ENCODE measurements at regions not wholly inside any gene's neighbourhood (a gene's known extent, or its start where the extent isn't known, plus 50 kb on each side); places are given as distances from the start of the nearest gene placed in this dataset.
"Not testable (repeated sequence)": the region's sequence is repeated elsewhere in the genome, so short reads cannot be mapped to it uniquely, and the experiment has no call there.

- no peak for DNase-seq (ENCODE audit: low read depth, low spot score)
These were observed 53.1 kb upstream of the STK39 start for GRCh38 chr2:168300460-168300859.

GRCh38 chr2:168304024-168304681 is 56.8 kb upstream of the STK39 start:
- DNase-seq (ENCODE audit: low read depth, low spot score) = no peak

- no peak for DNase-seq (ENCODE audit: low read depth, low spot score)
These were observed 60.0 kb upstream of the STK39 start for GRCh38 chr2:168307379-168307778.

GRCh38 chr2:168310580-168310979 is 63.2 kb upstream of the STK39 start:
- DNase-seq (ENCODE audit: low read depth, low spot score) = no peak

- no peak for DNase-seq (ENCODE audit: low read depth, low spot score)
These were observed 64.0 kb upstream of the STK39 start for GRCh38 chr2:168311261-168311910.

- no peak for DNase-seq (ENCODE audit: low read depth, low spot score)
These were observed 64.8 kb upstream of the STK39 start for GRCh38 chr2:168312036-168312822.

GRCh38 chr2:168314236-168314635 is 66.8 kb upstream of the STK39 start:
- DNase-seq (ENCODE audit: low read depth, low spot score) = no peak

GRCh38 chr2:168315331-168316072 is 68.1 kb upstream of the STK39 start:
- DNase-seq (ENCODE audit: low read depth, low spot score) = no peak

GRCh38 chr2:168316073-168316440 is 68.7 kb upstream of the STK39 start:
- no peak for DNase-seq (ENCODE audit: low read depth, low spot score)

GRCh38 chr2:168317282-168317681 is 69.9 kb upstream of the STK39 start:
- DNase-seq (ENCODE audit: low read depth, low spot score) = no peak

- DNase-seq (ENCODE audit: low read depth, low spot score) = no peak
These were observed 72.9 kb upstream of the STK39 start for GRCh38 chr2:168320267-168320666.

GRCh38 chr2:168322325-168323007 is 75.1 kb upstream of the STK39 start:
- no peak for DNase-seq (ENCODE audit: low read depth, low spot score)

GRCh38 chr2:168323529-168324021 is 76.2 kb upstream of the STK39 start:
- DNase-seq (ENCODE audit: low read depth, low spot score) = no peak

GRCh38 chr2:168326572-168326971 is 79.2 kb upstream of the STK39 start:
- DNase-seq (ENCODE audit: low read depth, low spot score) = no peak

- DNase-seq (ENCODE audit: low read depth, low spot score) = no peak
These were observed 79.9 kb upstream of the STK39 start for GRCh38 chr2:168327328-168327727.

- no peak for DNase-seq (ENCODE audit: low read depth, low spot score)
These were observed 81.0 kb upstream of the STK39 start for GRCh38 chr2:168328421-168328820.

- no peak for DNase-seq (ENCODE audit: low read depth, low spot score)
These were observed 83.4 kb upstream of the STK39 start for GRCh38 chr2:168330624-168331423.

- not testable (repeated sequence) for DNase-seq (ENCODE audit: low read depth, low spot score)
These were observed 87.9 kb upstream of the STK39 start for GRCh38 chr2:168335254-168335653.

- peak; percentile 64 for DNase-seq (ENCODE audit: low read depth, low spot score)
These were observed 89.5 kb upstream of the STK39 start for GRCh38 chr2:168336786-168337388.

GRCh38 chr2:168338292-168338691 is 90.9 kb upstream of the STK39 start:
- DNase-seq (ENCODE audit: low read depth, low spot score) = no peak
